HepG2 (cell line): ENCODE measurements at regions not wholly inside any gene's neighbourhood (a gene's known extent, or its start where the extent isn't known, plus 50 kb on each side); places are given as distances from the start of the nearest gene placed in this dataset.

ENCODE experiments used
- AKAP8 ChIP-seq: sonication (generic); formaldehyde crosslinking; IDR thresholded peaks from 2 replicates; pipeline ENCODE4 v1.5.1; 2020; ENCODE audit warnings: mild to moderate bottlenecking, missing genetic modification reagents
- BCL6 ChIP-seq: IDR thresholded peaks from 2 replicates; pipeline ENCODE4 v1.6.1; 2016; ENCODE audit warnings: missing genetic modification reagents, missing compliant biosample characterization
- CENPT ChIP-seq: sonication (generic); formaldehyde crosslinking; IDR thresholded peaks from 2 replicates; pipeline ENCODE4 v1.8.0; 2022; ENCODE audit warnings: low read depth, mild to moderate bottlenecking, moderate library complexity, missing genetic modification reagents
- ESRRA ChIP-seq: sonication (generic); formaldehyde crosslinking; IDR thresholded peaks from 2 replicates; pipeline ENCODE4 v1.5.1; 2020; ENCODE audit warnings: mild to moderate bottlenecking, low read depth, missing genetic modification reagents
- GLI4 ChIP-seq: sonication (generic); formaldehyde crosslinking; IDR thresholded peaks from 2 replicates; pipeline ENCODE4 v1.5.1; 2020; ENCODE audit warnings: missing genetic modification reagents, mild to moderate bottlenecking, moderate library complexity, borderline replicate concordance
- KDM1A ChIP-seq: IDR thresholded peaks from 2 replicates; pipeline ENCODE4 v1.6.1; 2016; ENCODE audit warnings: missing compliant biosample characterization
- MEIS1 ChIP-seq: sonication (generic); formaldehyde crosslinking; IDR thresholded peaks from 2 replicates; pipeline ENCODE4 v1.9.0; 2021; ENCODE audit warnings: mild to moderate bottlenecking, missing genetic modification reagents, moderate library complexity, borderline replicate concordance
- MYC ChIP-seq: sonication (generic); formaldehyde crosslinking; IDR thresholded peaks from 2 replicates; pipeline ENCODE4 v1.9.0; 2021; ENCODE audit warnings: missing genetic modification reagents, borderline replicate concordance
- NAIF1 ChIP-seq: sonication (generic); formaldehyde crosslinking; IDR thresholded peaks from 2 replicates; pipeline ENCODE4 v1.5.0; 2020; ENCODE audit warnings: mild to moderate bottlenecking, missing genetic modification reagents, borderline replicate concordance
- NFE2L2 ChIP-seq: fragments of 150-350 bp; IDR thresholded peaks from 2 replicates; pipeline ENCODE4 v1.6.1; 2014; ENCODE audit warnings: low read length
- NR2F2 ChIP-seq: IDR thresholded peaks from 2 replicates; pipeline ENCODE4 v1.6.1; 2012; ENCODE audit warnings: low read depth, inconsistent platforms, borderline replicate concordance
- PLRG1 ChIP-seq: fragments of 450-650 bp; conservative IDR thresholded peaks from 2 replicates; pipeline ENCODE4 v1.6.1; 2016
- RBM39 ChIP-seq: fragments of 200-400 bp; formaldehyde crosslinking; IDR thresholded peaks from one replicate; pipeline ENCODE4 v1.6.1; 2018; ENCODE audit warnings: antibody characterized with exemption, mild to moderate bottlenecking, low read depth, low read length; ENCODE audit not compliant: poor library complexity, severe bottlenecking
- RFX3 ChIP-seq: IDR thresholded peaks from 2 replicates; pipeline ENCODE4 v1.6.1; 2016; ENCODE audit warnings: missing biosample characterization, missing genetic modification reagents
- SOX13 ChIP-seq, 3 experiments: fragments of 450-650 bp in 1 of 3; sonication (generic) in 1 of 3; formaldehyde crosslinking in 1 of 3; IDR thresholded peaks in 2 of 3; conservative IDR thresholded peaks in 1 of 3; 2 replicates each; pipeline versions ENCODE4 v1.5.0 to v1.6.1; 2016 to 2020; ENCODE audit warnings: antibody characterized with exemption in 1 of 3, mild to moderate bottlenecking in 1 of 3, missing compliant biosample characterization in 1 of 3, missing genetic modification reagents in 1 of 3, moderate library complexity in 1 of 3
- TBX3 ChIP-seq: fragments of 450-650 bp; IDR thresholded peaks from 2 replicates; pipeline ENCODE4 v1.6.1; 2017; ENCODE audit warnings: antibody characterized with exemption, mild to moderate bottlenecking, inconsistent platforms, borderline replicate concordance
- TOPORS ChIP-seq: sonication (generic); formaldehyde crosslinking; IDR thresholded peaks from 2 replicates; pipeline ENCODE4 v1.8.0; 2023; ENCODE audit warnings: mild to moderate bottlenecking, missing genetic modification reagents
- TSC22D2 ChIP-seq: sonication (generic); formaldehyde crosslinking; IDR thresholded peaks from 2 replicates; pipeline ENCODE4 v1.5.1; 2020; ENCODE audit warnings: missing genetic modification reagents, mild to moderate bottlenecking, borderline replicate concordance
- U2AF1 ChIP-seq: fragments of 200-400 bp; formaldehyde crosslinking; optimal IDR thresholded peaks from 2 replicates; pipeline ENCODE3; 2017; ENCODE audit warnings: mild to moderate bottlenecking, low read depth, low read length
- ZKSCAN5 ChIP-seq: sonication (generic); formaldehyde crosslinking; IDR thresholded peaks from 2 replicates; pipeline ENCODE4 v1.5.1; 2020; ENCODE audit warnings: mild to moderate bottlenecking, missing genetic modification reagents
- ZKSCAN8 ChIP-seq: IDR thresholded peaks from 2 replicates; pipeline ENCODE4 v1.6.1; 2016; ENCODE audit warnings: borderline replicate concordance, missing genetic modification reagents, missing compliant biosample characterization
- ZNF124 ChIP-seq: sonication (generic); formaldehyde crosslinking; IDR thresholded peaks from 2 replicates; pipeline ENCODE4 v1.4.0; 2020; ENCODE audit warnings: missing genetic modification reagents
- ZNF160 ChIP-seq: sonication (generic); formaldehyde crosslinking; IDR thresholded peaks from 2 replicates; pipeline ENCODE4 v1.8.0; 2022; ENCODE audit warnings: mild to moderate bottlenecking, inconsistent platforms, missing genetic modification reagents
- ZNF205 ChIP-seq: IDR thresholded peaks from 2 replicates; pipeline ENCODE4 v1.6.1; 2018; ENCODE audit warnings: missing biosample characterization, missing genetic modification reagents
- ZNF225 ChIP-seq: sonication (generic); formaldehyde crosslinking; IDR thresholded peaks from 2 replicates; pipeline ENCODE4 v1.4.0; 2020; ENCODE audit warnings: mild to moderate bottlenecking, missing genetic modification reagents
- ZNF430 ChIP-seq: sonication (generic); formaldehyde crosslinking; IDR thresholded peaks from 2 replicates; pipeline ENCODE4 v1.9.0; 2021; ENCODE audit warnings: mild to moderate bottlenecking, missing genetic modification reagents
- ZNF776 ChIP-seq: sonication (generic); formaldehyde crosslinking; IDR thresholded peaks from 2 replicates; pipeline ENCODE4 v1.4.0; 2020; ENCODE audit warnings: mild to moderate bottlenecking, missing genetic modification reagents
- TF ChIP-seq, protein P1 (sequence below): sonication (generic); formaldehyde crosslinking; IDR thresholded peaks from 2 replicates; pipeline ENCODE4 v1.8.0; 2022; ENCODE audit warnings: missing genetic modification reagents, mild to moderate bottlenecking, inconsistent platforms, borderline replicate concordance
- TF ChIP-seq, protein P2 (sequence below): sonication (generic); formaldehyde crosslinking; IDR thresholded peaks from 2 replicates; pipeline ENCODE4 v1.5.0; 2020; ENCODE audit warnings: mild to moderate bottlenecking, missing genetic modification reagents, borderline replicate concordance

- no peak for TF ChIP-seq SOX13 (IDR thresholded peaks at IDR 0.05)
- TF ChIP-seq SOX13 (CRISPR knock-in tag; conservative IDR thresholded peaks at IDR 0.05 in 1 of 2, IDR thresholded peaks at IDR 0.05 in 1 of 2), result peak in 1 of 2 experiments; percentile 11; a peak in 1 of 4 replicates
- no peak for TF ChIP-seq NR2F2
- TF ChIP-seq TBX3, result no peak
- TF ChIP-seq ESRRA (CRISPR knock-in tag), result no peak
- peak; percentile 79 for TF ChIP-seq NFE2L2
- TF ChIP-seq, protein P1, sequence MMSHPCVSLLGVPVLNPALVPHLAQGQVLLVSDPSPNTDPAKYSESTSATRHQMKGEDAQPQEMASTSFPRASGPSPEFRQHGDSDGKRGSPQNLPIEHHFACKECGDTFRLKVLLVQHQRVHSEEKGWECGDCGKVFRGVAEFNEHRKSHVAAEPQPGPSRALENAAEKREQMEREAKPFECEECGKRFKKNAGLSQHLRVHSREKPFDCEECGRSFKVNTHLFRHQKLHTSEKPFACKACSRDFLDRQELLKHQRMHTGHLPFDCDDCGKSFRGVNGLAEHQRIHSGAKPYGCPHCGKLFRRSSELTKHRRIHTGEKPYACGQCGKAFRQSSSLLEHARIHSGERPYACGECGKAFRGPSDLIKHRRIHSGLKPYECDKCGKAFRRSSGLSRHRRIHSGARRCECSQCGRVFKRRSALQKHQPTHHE (CRISPR knock-in tag), result no peak
- TF ChIP-seq GLI4, result no peak
- TF ChIP-seq U2AF1, result no peak
- TF ChIP-seq CENPT (CRISPR knock-in tag), result no peak
- no peak for TF ChIP-seq ZNF124 (CRISPR knock-in tag)
- TF ChIP-seq ZNF160 (CRISPR knock-in tag), result no peak
- TF ChIP-seq RFX3, result no peak
- TF ChIP-seq AKAP8, result no peak
- TF ChIP-seq ZNF776 (CRISPR knock-in tag), result no peak
- TF ChIP-seq ZNF430 (CRISPR knock-in tag), result no peak
- no peak for TF ChIP-seq TSC22D2 (CRISPR knock-in tag)
- no peak for TF ChIP-seq KDM1A (CRISPR knock-in tag)
- no peak for TF ChIP-seq ZNF225 (CRISPR knock-in tag)
- no peak for TF ChIP-seq ZNF205 (CRISPR knock-in tag)
- no peak for TF ChIP-seq RBM39
- TF ChIP-seq MYC, result no peak
- no peak for TF ChIP-seq NAIF1 (CRISPR knock-in tag)
- no peak for TF ChIP-seq TOPORS
- TF ChIP-seq MEIS1, result no peak
- TF ChIP-seq, protein P2, sequence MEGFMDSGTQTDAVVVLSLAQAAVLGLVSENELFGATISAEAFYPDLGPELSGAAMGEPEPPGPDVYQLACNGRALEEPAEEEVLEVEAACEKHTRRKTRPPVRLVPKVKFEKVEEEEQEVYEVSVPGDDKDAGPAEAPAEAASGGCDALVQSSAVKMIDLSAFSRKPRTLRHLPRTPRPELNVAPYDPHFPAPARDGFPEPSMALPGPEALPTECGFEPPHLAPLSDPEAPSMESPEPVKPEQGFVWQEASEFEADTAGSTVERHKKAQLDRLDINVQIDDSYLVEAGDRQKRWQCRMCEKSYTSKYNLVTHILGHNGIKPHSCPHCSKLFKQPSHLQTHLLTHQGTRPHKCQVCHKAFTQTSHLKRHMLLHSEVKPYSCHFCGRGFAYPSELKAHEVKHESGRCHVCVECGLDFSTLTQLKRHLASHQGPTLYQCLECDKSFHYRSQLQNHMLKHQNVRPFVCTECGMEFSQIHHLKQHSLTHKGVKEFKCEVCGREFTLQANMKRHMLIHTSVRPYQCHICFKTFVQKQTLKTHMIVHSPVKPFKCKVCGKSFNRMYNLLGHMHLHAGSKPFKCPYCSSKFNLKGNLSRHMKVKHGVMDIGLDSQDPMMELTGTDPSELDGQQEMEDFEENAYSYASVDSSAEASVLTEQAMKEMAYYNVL (CRISPR knock-in tag), result no peak
- no peak for TF ChIP-seq BCL6
- TF ChIP-seq PLRG1, result no peak
- TF ChIP-seq ZKSCAN5, result no peak
- TF ChIP-seq ZKSCAN8, result no peak
These were observed 404.5 kb downstream of the ADRA2A start (continued) for GRCh38 chr10:111481261-111481826.
